ENCODE measurements at regions not wholly inside any gene's neighbourhood (a gene's known extent, or its start where the extent isn't known, plus 50 kb on each side); places are given as distances from the start of the nearest gene placed in this dataset.

DNA sequence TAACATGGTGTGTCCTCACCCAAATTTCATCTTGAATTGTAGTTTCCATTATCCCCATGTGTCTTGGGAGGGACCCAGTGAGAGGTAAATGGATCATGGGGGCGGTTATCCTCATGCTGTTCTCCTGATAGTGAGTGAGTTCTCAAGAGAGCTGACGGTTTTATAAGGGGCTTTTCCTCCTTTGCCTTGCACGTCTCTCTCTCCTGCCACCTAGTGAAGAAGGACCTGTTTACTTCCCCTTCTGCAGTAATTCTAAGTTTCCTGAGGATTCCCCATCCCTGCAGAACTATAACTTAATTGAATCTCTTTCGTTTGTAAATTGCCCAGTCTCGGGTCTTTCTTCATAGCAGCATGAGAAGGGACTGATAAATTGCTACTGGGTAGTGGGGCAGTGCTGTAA is 789.3 kb downstream of the FRK start:
- no peak for TF ChIP-seq TCF7L2 (IDR thresholded peaks at IDR 0.05; ENCODE audit: borderline replicate concordance, extremely low read depth, insufficient read depth, insufficient read length)
- TF ChIP-seq, protein P1, sequence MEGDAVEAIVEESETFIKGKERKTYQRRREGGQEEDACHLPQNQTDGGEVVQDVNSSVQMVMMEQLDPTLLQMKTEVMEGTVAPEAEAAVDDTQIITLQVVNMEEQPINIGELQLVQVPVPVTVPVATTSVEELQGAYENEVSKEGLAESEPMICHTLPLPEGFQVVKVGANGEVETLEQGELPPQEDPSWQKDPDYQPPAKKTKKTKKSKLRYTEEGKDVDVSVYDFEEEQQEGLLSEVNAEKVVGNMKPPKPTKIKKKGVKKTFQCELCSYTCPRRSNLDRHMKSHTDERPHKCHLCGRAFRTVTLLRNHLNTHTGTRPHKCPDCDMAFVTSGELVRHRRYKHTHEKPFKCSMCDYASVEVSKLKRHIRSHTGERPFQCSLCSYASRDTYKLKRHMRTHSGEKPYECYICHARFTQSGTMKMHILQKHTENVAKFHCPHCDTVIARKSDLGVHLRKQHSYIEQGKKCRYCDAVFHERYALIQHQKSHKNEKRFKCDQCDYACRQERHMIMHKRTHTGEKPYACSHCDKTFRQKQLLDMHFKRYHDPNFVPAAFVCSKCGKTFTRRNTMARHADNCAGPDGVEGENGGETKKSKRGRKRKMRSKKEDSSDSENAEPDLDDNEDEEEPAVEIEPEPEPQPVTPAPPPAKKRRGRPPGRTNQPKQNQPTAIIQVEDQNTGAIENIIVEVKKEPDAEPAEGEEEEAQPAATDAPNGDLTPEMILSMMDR (IDR thresholded peaks at IDR 0.05 in 2 of 3, conservative IDR thresholded peaks at IDR 0.05 in 1 of 3; ENCODE audit: borderline replicate concordance in 1 of 3, insufficient read depth in 1 of 3, low read depth in 2 of 3, low read length in 2 of 3) = no peak
- H4K20me1 ChIP-seq (ENCODE audit: insufficient read depth) = no peaks in the 10 kb centered on the region
- no peaks in the 10 kb centered on the region for H3K36me3 ChIP-seq (ENCODE audit: control insufficient read depth in 1 of 2, insufficient read depth in 2 of 2, low read length in 2 of 2)
- H3K9me3 ChIP-seq (ENCODE audit: control insufficient read depth in 1 of 2, insufficient read depth in 1 of 2, low read depth in 1 of 2, low read length in 2 of 2) = no peaks in the 10 kb centered on the region
- H3K4me3 ChIP-seq (replicated peaks in 1 of 2; ENCODE audit: low read depth in 1 of 2, low read length in 2 of 2) = no peak overlapping the region
- RAD21 ChIA-PET (ENCODE audit: low non-redundant PET in 1 of 2, low total read pairs in 2 of 2, uncharacterized antibody in 2 of 2, unreplicated experiment in 2 of 2) = no interaction called here
- ATAC-seq = no peak
- H3K4me1 ChIP-seq (ENCODE audit: control insufficient read depth in 1 of 2, insufficient read depth in 2 of 2, low read length in 2 of 2) = no peaks in the 10 kb centered on the region
- no peak overlapping the region for H3K4me2 ChIP-seq (ENCODE audit: low read length)
- no peak overlapping the region for H2AFZ ChIP-seq (ENCODE audit: low read depth, low read length, poor library complexity, severe bottlenecking)
- no peaks in the 10 kb centered on the region for H3K79me2 ChIP-seq (ENCODE audit: insufficient read depth, low read length)
- H3K27ac ChIP-seq (ENCODE audit: low read depth, low read length) = no peak overlapping the region
- intact Hi-C loops (cut with micrococcal nuclease) = no loop called here
- BruUV-seq (replicated peaks) = no TSS peak
- CTCF ChIA-PET = no interaction called here
- no peak for DNase-seq (ENCODE audit: low read depth, low spot score)
- H3K27me3 ChIP-seq (ENCODE audit: insufficient read depth, low read length) = no peaks in the 10 kb centered on the region
- no peaks in the 10 kb centered on the region for H3K9me2 ChIP-seq (ENCODE audit: insufficient read depth)
- POLR2A ChIA-PET = no interaction called here
- no peak overlapping the region for H3K9ac ChIP-seq (ENCODE audit: low read length)

DNA sequence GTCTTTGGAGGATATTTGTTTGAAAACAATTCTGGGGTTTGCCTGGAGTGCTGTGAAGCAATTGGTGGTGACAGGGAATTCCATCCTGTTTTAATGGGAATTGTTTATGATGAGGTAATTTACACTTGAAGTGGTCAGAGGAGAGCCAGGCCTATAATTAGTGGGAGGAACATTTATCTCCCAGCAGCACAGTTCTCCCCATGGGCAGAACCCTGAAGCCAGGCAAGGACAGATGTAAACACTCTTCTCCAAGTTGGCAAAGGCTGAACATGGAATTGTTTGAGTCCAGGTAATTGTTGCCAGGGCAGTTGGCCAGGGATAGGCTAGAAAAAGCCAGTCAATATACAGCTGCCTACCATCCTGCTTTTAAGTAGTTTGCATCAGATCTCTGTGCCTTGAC is 789.7 kb downstream of the FRK start:
- H3K9me2 ChIP-seq (ENCODE audit: insufficient read depth) = no peaks in the 10 kb centered on the region
- no peaks in the 10 kb centered on the region for H4K20me1 ChIP-seq (ENCODE audit: insufficient read depth)
- ChIA-PET CTCF (no interaction called here), POLR2A (no interaction called here), RAD21 (ENCODE audit: low non-redundant PET in 1 of 2, low total read pairs in 2 of 2, uncharacterized antibody in 2 of 2, unreplicated experiment in 2 of 2) (no interaction called here)
- H3K27me3 ChIP-seq (ENCODE audit: insufficient read depth, low read length) = no peaks in the 10 kb centered on the region
- H3K79me2 ChIP-seq (ENCODE audit: insufficient read depth, low read length) = no peaks in the 10 kb centered on the region
- no peak overlapping the region for H3K27ac ChIP-seq (ENCODE audit: low read depth, low read length)
- intact Hi-C loops (cut with micrococcal nuclease) = no loop called here
- no peak overlapping the region for H2AFZ ChIP-seq (ENCODE audit: low read depth, low read length, poor library complexity, severe bottlenecking)
- no TSS peak for BruUV-seq (replicated peaks)
- no peak for ATAC-seq
- no peaks in the 10 kb centered on the region for H3K4me1 ChIP-seq (ENCODE audit: control insufficient read depth in 1 of 2, insufficient read depth in 2 of 2, low read length in 2 of 2)
- no peaks in the 10 kb centered on the region for H3K9me3 ChIP-seq (ENCODE audit: control insufficient read depth in 1 of 2, insufficient read depth in 1 of 2, low read depth in 1 of 2, low read length in 2 of 2)
- H3K36me3 ChIP-seq (ENCODE audit: control insufficient read depth in 1 of 2, insufficient read depth in 2 of 2, low read length in 2 of 2) = no peaks in the 10 kb centered on the region
- H3K4me2 ChIP-seq (ENCODE audit: low read length) = no peak overlapping the region
- H3K4me3 ChIP-seq (replicated peaks in 1 of 2; ENCODE audit: low read depth in 1 of 2, low read length in 2 of 2) = no peak overlapping the region
- no peak for DNase-seq (ENCODE audit: low read depth, low spot score)
- H3K9ac ChIP-seq (ENCODE audit: low read length) = no peak overlapping the region
- TF ChIP-seq JUND (IDR thresholded peaks at IDR 0.05) (no peak), TCF7L2 (IDR thresholded peaks at IDR 0.05; ENCODE audit: borderline replicate concordance, extremely low read depth, insufficient read depth, insufficient read length) (no peak), ZNF274 (IDR thresholded peaks at IDR 0.05; ENCODE audit: low read depth, low read length) (no peak), EZH2 (IDR thresholded peaks at IDR 0.05) (no peak), POLR2AphosphoS5 (IDR thresholded peaks at IDR 0.05; ENCODE audit: low read depth, low read length) (no peak)
- TF ChIP-seq, protein P2, sequence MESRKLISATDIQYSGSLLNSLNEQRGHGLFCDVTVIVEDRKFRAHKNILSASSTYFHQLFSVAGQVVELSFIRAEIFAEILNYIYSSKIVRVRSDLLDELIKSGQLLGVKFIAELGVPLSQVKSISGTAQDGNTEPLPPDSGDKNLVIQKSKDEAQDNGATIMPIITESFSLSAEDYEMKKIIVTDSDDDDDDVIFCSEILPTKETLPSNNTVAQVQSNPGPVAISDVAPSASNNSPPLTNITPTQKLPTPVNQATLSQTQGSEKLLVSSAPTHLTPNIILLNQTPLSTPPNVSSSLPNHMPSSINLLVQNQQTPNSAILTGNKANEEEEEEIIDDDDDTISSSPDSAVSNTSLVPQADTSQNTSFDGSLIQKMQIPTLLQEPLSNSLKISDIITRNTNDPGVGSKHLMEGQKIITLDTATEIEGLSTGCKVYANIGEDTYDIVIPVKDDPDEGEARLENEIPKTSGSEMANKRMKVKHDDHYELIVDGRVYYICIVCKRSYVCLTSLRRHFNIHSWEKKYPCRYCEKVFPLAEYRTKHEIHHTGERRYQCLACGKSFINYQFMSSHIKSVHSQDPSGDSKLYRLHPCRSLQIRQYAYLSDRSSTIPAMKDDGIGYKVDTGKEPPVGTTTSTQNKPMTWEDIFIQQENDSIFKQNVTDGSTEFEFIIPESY (IDR thresholded peaks at IDR 0.05; ENCODE audit: extremely low read depth, insufficient replicate concordance, low read length) = no peak
